GM19397 (cell line): ENCODE measurements at regions not wholly inside any gene's neighbourhood (a gene's known extent, or its start where the extent isn't known, plus 50 kb on each side); places are given as distances from the start of the nearest gene placed in this dataset.

Source experiments
- ATAC-seq: cut with Tn5 transposase; IDR thresholded peaks from one replicate; pipeline ENCODE4 v1.9.1; 2021; ENCODE audit warnings: mild to moderate bottlenecking, moderate library complexity; ENCODE audit not compliant: unreplicated experiment

DNA sequence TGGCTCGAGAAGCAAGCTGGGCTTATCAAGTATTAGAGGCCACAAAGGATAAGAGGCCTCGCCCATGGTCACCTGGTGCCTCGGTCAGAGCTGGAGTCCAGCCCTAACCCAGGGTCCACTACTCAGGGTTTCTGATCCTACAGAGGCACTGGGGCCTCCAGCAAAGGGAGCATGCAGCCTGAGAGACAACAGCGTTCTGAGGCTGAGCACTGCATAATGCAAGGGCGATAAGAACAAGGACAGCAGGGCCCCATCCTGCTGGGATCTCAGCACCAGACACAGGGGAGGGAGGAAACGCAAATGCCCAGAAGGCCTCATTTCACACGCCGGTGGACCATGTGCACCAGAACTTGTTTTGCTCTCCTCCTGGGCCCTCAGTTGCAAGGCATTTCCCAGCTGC, 63.0 kb downstream of the C5orf15 start:
- ATAC-seq, result no peak

- no peak for ATAC-seq
Measured at GRCh38 chr5:133904641-133905040, 63.8 kb downstream of the C5orf15 start.

DNA sequence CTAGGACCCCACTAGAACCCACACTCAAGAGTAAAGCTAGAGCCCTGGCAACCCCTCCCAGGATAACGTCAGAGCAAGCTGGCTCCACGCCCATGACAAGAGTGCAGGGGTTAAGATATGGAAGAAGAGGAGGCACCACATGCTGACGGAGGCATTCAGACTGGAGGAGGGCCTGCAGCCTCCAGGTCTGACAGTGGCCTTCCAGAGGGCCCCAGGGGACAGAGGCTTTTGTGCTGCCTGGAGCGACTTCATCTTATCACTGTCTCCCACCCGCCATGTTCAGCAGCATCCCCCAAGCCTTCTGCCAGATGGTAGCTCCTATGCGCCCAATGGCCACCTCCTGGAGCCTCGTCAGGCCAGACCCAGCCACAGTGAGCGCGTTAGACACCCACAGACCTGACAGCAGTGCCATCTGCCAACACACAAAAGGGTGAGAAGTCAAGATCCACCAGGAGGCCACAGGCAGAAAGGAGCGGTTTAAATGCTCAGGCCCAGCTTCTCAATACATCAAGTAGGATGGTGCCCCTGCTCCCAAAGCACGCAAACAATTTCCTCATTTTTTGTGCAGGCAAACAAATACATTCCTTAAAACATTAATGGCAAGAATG, 65.8 kb downstream of the C5orf15 start:
- ATAC-seq, result no peak

GRCh38 chr5:133900534-133901270, 67.7 kb downstream of the C5orf15 start:
- no peak for ATAC-seq

DNA sequence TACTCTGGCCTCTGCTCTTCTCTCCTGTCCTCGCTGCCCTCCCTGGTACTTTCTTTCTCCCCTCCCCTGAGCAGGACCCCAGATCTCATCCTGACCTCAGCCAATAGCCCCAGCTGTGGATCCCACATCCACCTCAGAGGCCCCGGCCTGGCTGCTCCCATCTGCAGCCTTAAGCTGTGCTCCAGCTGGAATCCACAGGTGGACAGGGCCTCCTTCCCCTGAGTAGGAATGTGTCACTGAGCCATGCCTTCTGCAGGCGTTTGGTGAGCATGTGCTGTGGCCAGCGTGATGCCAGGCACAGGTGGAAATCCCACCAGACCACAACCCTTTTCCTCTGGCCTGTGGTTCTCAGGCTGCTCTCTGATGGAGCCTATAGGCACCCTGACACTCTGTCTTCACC, 68.9 kb downstream of the C5orf15 start:
- ATAC-seq, result no peak

- ATAC-seq, result no peak
Measured at GRCh38 chr5:133898440-133898839, 70.0 kb downstream of the C5orf15 start.

DNA sequence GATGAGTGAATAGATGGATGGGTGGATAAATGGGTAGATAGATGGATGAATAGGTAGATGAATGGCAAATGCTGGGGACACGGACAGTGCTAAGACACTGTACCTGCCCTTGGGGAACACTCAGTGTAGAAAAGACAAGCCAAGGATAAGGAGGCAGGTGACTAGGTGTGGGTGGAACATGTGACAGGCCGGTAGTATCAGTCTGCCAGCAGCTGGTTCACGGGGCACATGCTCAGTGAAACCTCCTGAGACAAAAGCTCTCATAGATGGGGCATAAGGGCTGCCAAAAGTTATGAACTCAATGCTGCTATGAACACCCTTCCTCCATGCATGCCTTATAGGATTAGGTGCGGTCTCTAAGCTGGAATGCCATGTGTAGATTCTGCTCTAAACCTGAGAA, 71.0 kb downstream of the C5orf15 start:
- ATAC-seq, result no peak

DNA sequence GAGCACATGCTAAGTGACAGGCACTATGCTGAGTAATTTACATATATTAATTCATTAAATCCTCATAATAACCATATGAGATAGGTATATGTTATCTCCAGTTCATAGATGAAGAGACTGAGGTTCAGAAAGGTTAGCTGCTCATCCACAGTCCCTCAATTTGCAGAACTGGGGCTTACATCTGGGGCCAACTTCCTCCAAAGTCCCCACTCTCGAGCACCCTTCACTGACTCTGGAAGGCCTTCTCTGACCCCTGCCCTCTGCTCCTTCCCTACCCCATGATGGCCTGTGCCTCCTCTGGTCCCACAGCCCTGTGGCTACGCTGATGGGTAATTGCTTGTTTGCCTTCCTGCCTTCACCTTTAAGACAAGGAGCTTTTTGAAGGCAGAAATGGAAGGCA, 71.6 kb downstream of the C5orf15 start:
- no peak for ATAC-seq

DNA sequence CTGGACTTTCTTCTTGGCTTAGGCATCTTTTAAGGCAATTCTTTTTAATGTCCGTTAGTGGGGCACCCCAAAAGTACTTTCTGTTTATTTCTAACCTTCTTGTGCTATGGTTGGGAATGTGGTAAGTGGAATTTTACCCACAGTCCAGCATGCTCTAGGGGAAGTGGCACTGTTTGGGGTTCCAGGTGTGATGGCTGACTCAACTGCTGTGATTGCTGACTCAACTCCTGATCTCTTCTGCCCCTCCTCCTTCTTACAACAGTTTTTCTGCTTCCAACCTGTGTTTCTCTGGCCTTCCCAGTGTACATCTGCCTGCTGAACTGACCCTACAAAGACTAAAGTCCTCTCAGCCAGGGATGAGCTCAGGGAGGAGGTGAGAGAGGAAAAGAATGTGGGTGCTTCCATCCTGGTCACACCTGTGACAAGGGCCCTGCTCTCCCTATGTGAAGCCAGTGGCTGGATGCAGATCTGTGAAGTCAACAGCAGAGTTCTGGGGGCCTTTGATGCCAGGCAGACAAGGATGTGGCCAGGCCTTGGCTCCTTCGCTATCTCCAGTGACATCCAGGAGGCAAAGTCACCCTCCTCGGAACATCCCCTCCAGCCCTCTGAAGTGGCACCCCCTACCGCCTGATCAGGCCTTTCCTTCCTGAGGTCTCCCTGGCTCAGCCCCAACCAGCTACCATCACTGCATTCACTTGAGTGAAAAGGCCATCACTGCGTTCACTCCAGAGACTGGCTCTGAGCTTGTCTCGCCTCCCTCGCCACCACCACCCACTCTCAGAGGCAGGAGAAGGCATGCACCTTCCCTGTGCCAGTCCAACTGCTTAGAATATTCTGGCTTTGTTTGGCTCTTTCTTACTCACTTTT, 72.2 kb downstream of the C5orf15 start:
- ATAC-seq, result no peak

GRCh38 chr5:133894143-133894542, 74.3 kb downstream of the C5orf15 start:
- ATAC-seq, result no peak

DNA sequence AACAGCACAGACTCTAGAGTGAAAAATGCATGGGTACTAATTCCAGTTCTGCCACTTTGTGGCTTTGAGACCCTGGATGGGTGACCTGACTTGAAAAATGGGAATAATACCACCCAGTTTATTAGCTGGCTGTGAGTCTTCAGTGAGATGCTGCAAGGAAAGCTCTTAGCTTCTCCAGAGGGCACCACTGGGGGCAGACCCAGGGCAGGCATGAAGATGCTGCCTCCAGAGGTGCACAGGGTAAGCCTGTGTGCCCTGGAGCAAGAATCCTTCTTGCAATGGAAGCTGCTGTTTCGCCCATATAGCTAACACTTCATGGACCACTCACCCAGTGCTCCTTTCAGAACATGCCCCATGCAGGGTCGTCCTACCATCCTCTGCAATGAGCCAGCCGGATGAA, 75.7 kb downstream of the C5orf15 start:
- no peak for ATAC-seq

- no peak for ATAC-seq
Measured at GRCh38 chr5:133892306-133892705, 76.1 kb downstream of the C5orf15 start.

DNA sequence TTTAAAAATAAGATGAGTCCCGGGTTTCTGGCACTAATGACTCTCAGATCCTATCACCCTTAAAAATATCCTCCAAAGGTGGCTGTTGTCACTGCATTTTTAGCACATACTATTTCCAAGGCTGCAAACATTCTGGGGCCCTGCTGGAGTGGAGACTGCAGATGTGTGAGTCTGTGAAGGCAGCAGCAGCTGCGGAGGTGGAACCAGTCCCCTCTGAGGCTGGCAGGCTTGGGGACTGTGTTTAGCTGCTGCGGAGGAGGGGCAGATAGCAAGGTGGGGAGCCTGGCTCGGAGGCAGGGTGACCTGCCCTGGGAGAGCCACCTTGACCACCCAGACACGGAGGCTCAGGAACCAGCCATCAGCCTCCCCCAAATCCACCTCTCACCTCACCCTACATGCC, 77.0 kb downstream of the C5orf15 start:
- ATAC-seq, result no peak

DNA sequence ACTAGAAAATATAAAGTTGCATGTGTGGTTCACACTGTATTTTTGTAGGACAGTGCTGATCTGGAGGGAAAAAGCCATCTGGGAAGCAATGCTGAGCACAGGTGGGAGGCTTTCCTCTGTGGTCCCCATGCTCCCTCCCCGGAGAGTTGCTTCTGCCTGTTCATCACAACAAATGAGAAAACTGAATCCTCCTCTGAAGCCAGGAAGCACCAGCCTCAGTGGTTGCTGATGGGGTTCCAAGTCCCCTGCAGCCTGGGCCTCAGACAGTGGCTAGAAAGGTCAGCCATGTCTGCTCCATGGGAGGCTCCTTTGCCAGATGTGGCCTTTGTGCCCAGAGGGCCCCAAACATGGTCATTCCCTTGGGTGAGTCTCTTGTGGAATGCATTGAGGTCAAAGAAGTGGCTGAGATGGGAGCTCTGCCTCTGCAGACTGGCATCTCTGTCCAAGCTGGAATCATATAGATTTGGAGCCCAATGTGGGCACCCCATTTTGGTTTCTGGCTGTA, 77.6 kb downstream of the C5orf15 start:
- ATAC-seq, result no peak

- no peak for ATAC-seq
Measured at GRCh38 chr5:133890314-133890713, 78.1 kb downstream of the C5orf15 start.

- ATAC-seq, result no peak
Measured at GRCh38 chr5:133889271-133889905, 79.0 kb downstream of the C5orf15 start.

GRCh38 chr5:133888625-133888991, 79.8 kb downstream of the C5orf15 start:
- no peak for ATAC-seq

GRCh38 chr5:133885566-133885965, 82.9 kb downstream of the C5orf15 start:
- ATAC-seq, result no peak

- no peak for ATAC-seq
Measured at GRCh38 chr5:133884569-133885311, 83.7 kb downstream of the C5orf15 start.

DNA sequence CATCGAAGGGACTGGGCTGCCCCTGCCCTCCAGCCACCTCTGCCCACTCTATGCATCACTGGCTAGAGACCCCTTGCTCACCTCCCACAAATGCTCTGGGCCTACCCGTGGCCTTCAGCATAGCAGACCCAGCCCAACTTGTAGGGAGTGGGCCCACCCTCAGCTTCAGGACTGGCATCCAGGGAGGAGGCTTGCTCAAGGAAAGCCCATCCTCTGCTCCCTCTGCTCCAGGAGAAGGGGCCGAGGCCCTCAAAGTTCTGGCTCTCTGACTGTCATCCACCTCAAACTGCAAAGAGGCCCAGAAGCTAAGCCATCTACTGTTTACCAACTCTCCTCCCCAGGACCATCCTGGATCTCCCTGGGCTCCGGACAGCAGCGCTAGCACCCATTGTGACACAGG, 84.5 kb downstream of the C5orf15 start:
- no peak for ATAC-seq

DNA sequence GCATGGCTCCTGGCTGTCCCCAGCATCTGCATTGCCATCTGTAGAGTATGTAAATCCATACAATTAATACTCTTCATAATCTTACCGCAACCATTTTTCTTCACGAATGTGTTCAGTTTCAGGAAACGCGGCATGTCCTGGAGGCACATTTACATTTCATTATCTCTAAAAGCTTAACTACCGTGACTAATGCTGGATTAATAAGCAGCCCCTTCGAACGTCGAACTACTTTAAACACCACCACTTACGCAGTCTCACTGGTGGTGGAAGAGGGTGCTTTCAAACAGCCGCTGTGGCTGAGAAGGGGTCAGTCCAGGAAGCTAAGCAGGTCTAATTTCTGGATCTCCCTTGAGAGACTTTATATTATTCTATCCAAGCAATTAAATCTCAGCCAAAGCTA, 85.6 kb downstream of the C5orf15 start:
- ATAC-seq, result no peak
